H1 (cell line): ENCODE measurements at regions not wholly inside any gene's neighbourhood (a gene's known extent, or its start where the extent isn't known, plus 50 kb on each side); places are given as distances from the start of the nearest gene placed in this dataset.

ENCODE experiments used
- CTCF ChIA-PET: fragments of 300-600 bp; sonication (Branson Sonifier 250); formaldehyde crosslinking; loops from one replicate; lab custom pipeline; 2021; ENCODE audit not compliant: partially characterized antibody; lab: Charles Lee
- POLR2A ChIA-PET: fragments of 300-600 bp; sonication (Branson Sonifier 250); formaldehyde crosslinking; loops from one replicate; lab custom pipeline; 2021; ENCODE audit warnings: inconsistent platforms; ENCODE audit not compliant: partially characterized antibody; lab: Charles Lee
- DNase-seq, 2 experiments: peaks; one replicate each; pipeline versions ENCODE4 v3.0.0 to v3.0.0-alpha.2; 2010 to 2022; ENCODE audit warnings: low spot score in 2 of 2, low read depth in 1 of 2, mixed read lengths in 1 of 2
- FAIRE-seq: peaks from 2 replicates; lab custom pipeline; 2011; peaks lifted over from hg19 to GRCh38; lab: Jason Lieb, UNC
- H2AFZ ChIP-seq: 2 replicates; pipeline ENCODE4 v1.8.1; 2012; ENCODE audit warnings: low read length, inconsistent platforms
- H2AK5ac ChIP-seq: 2 replicates; pipeline ENCODE4 v1.6.1; 2013; ENCODE audit warnings: low read depth, low read length
- H2BK120ac ChIP-seq: replicated peaks from 2 replicates; pipeline ENCODE3; 2013; ENCODE audit warnings: low read depth, low read length, inconsistent platforms
- H2BK12ac ChIP-seq: 2 replicates; pipeline ENCODE4 v1.6.1; 2013; ENCODE audit warnings: low read depth, low read length
- H2BK15ac ChIP-seq: 2 replicates; pipeline ENCODE4 v1.6.1; 2013; ENCODE audit warnings: low read length
- H2BK20ac ChIP-seq: 2 replicates; pipeline ENCODE4 v1.6.1; 2013; ENCODE audit warnings: low read length
- H2BK5ac ChIP-seq: 2 replicates; pipeline ENCODE4 v1.6.1; 2013; ENCODE audit warnings: low read depth, low read length
- H3K14ac ChIP-seq: 2 replicates; pipeline ENCODE4 v1.6.1; 2013; ENCODE audit warnings: inconsistent platforms; ENCODE audit not compliant: insufficient read length
- H3K18ac ChIP-seq: 2 replicates; pipeline ENCODE4 v1.6.1; 2013; ENCODE audit warnings: low read length; ENCODE audit errors: extremely low read depth
- H3K23ac ChIP-seq: 2 replicates; pipeline ENCODE4 v1.6.1; 2013; ENCODE audit warnings: inconsistent platforms; ENCODE audit not compliant: insufficient read length
- H3K23me2 ChIP-seq: 2 replicates; pipeline ENCODE4 v1.6.1; 2013; ENCODE audit warnings: low read depth, low read length
- H3K27ac ChIP-seq: 2 replicates; pipeline ENCODE4 v1.6.1; 2011; ENCODE audit warnings: low read depth, low read length, inconsistent platforms
- H3K27me3 ChIP-seq, 4 experiments: replicated peaks in 1 of 4; 1 replicate in 1 of 4; 2 replicates in 3 of 4; pipeline versions ENCODE4 v1.6.1 to v1.8.1; 2011 to 2013; ENCODE audit warnings: low read length in 3 of 4, mild to moderate bottlenecking in 3 of 4, inconsistent platforms in 2 of 4, mixed read lengths in 2 of 4, moderate library complexity in 1 of 4; ENCODE audit not compliant: control insufficient read depth in 3 of 4, insufficient read depth in 3 of 4; ENCODE audit errors: extremely low read depth in 1 of 4
- H3K36me3 ChIP-seq, 4 experiments: 2 replicates each; pipeline versions ENCODE4 v1.6.1 to v1.8.1; 2011 to 2013; ENCODE audit warnings: mild to moderate bottlenecking in 4 of 4, low read length in 3 of 4, moderate library complexity in 2 of 4, control low read depth in 1 of 4, inconsistent platforms in 1 of 4; ENCODE audit not compliant: insufficient read depth in 4 of 4, control insufficient read depth in 2 of 4
- H3K4ac ChIP-seq: replicated peaks from 2 replicates; pipeline ENCODE3; 2013; ENCODE audit warnings: low read length, low read depth, mixed read lengths, inconsistent platforms; ENCODE audit not compliant: insufficient read length
- H3K4me1 ChIP-seq, 4 experiments: replicated peaks in 1 of 4; 1 replicate in 1 of 4; 2 replicates in 3 of 4; pipeline versions ENCODE4 v1.6.1 to v1.8.1; 2011 to 2013; ENCODE audit warnings: low read length in 3 of 4, inconsistent platforms in 2 of 4, mixed read lengths in 1 of 4; ENCODE audit not compliant: insufficient read depth in 4 of 4, control insufficient read depth in 3 of 4
- H3K4me2 ChIP-seq, 2 experiments: 2 replicates each; pipeline versions ENCODE4 v1.6.1 to v1.8.1; 2011 to 2013; ENCODE audit warnings: low read depth in 2 of 2, low read length in 2 of 2, control low read depth in 1 of 2, inconsistent platforms in 1 of 2, mild to moderate bottlenecking in 1 of 2; ENCODE audit not compliant: insufficient read depth in 1 of 2
- H3K4me3 ChIP-seq, 4 experiments: fragments of 200-600, 300-600 bp in 1 of 4; sonication (generic), shearing (Covaris generic), sonication (Bioruptor Twin) in 1 of 4; 2 replicates each; pipeline versions ENCODE4 v1.5.1 to v1.8.1; 2011 to 2016; ENCODE audit warnings: low read length in 4 of 4, low read depth in 3 of 4, control low read depth in 2 of 4, inconsistent platforms in 2 of 4, mild to moderate bottlenecking in 2 of 4, mixed read lengths in 1 of 4, moderate library complexity in 1 of 4; ENCODE audit not compliant: insufficient read depth in 2 of 4; ENCODE audit errors: extremely low read depth in 1 of 4
- H3K56ac ChIP-seq: replicated peaks from 2 replicates; pipeline ENCODE3; 2013; ENCODE audit warnings: low read depth, mild to moderate bottlenecking, mixed read lengths, low read length, inconsistent platforms; ENCODE audit not compliant: insufficient read length
- H3K79me1 ChIP-seq: 2 replicates; pipeline ENCODE4 v1.6.1; 2013; ENCODE audit warnings: low read depth, low read length, control low read depth
- H3K79me2 ChIP-seq, 2 experiments: 2 replicates each; pipeline versions ENCODE4 v1.6.1 to v1.8.1; 2012 to 2013; ENCODE audit warnings: low read length in 2 of 2, mild to moderate bottlenecking in 2 of 2, inconsistent platforms in 1 of 2; ENCODE audit not compliant: insufficient read depth in 2 of 2, control insufficient read depth in 1 of 2
- H3K9ac ChIP-seq, 4 experiments: replicated peaks in 1 of 4; 1 replicate in 1 of 4; 2 replicates in 3 of 4; pipeline versions ENCODE4 v1.6.1 to v1.8.1; 2011 to 2013; ENCODE audit warnings: low read depth in 3 of 4, low read length in 3 of 4, control low read depth in 2 of 4, mild to moderate bottlenecking in 2 of 4, moderate library complexity in 2 of 4, inconsistent platforms in 1 of 4; ENCODE audit errors: extremely low read depth in 1 of 4
- H3K9me3 ChIP-seq, 2 experiments: 2 replicates each; pipeline versions ENCODE4 v1.6.1 to v1.8.1; 2012 to 2013; ENCODE audit warnings: mild to moderate bottlenecking in 2 of 2, moderate library complexity in 2 of 2, control low read depth in 1 of 2, inconsistent platforms in 1 of 2, low read depth in 1 of 2, low read length in 1 of 2, mixed read lengths in 1 of 2; ENCODE audit not compliant: insufficient read depth in 2 of 2
- H4K20me1 ChIP-seq, 2 experiments: replicated peaks in 1 of 2; 2 replicates each; pipeline versions ENCODE3 to v1.8.1; 2011 to 2013; ENCODE audit warnings: inconsistent platforms in 2 of 2, low read length in 2 of 2, mild to moderate bottlenecking in 1 of 2; ENCODE audit not compliant: insufficient read depth in 2 of 2, control insufficient read depth in 1 of 2
- H4K5ac ChIP-seq: 2 replicates; pipeline ENCODE4 v1.6.1; 2013; ENCODE audit warnings: low read length, low read depth, mixed read lengths, inconsistent platforms; ENCODE audit not compliant: insufficient read length
- H4K8ac ChIP-seq: 2 replicates; pipeline ENCODE4 v1.8.0; 2013; ENCODE audit warnings: mild to moderate bottlenecking, moderate library complexity, low read length, inconsistent platforms; ENCODE audit not compliant: insufficient read depth; ENCODE audit errors: extremely low read depth
- H4K91ac ChIP-seq: replicated peaks from 2 replicates; pipeline ENCODE3; 2013; ENCODE audit warnings: low read length, mixed read lengths, inconsistent platforms; ENCODE audit not compliant: insufficient read length
- ASH2L ChIP-seq: fragments of 200-600, 300-600 bp; sonication (generic); IDR thresholded peaks from one replicate; pipeline ENCODE4 v1.7.1; 2017; ENCODE audit warnings: low read length
- CBX5 ChIP-seq: fragments of 300-800, 300-1000 bp; sonication (generic); IDR thresholded peaks from 2 replicates; pipeline ENCODE4 v1.7.1; 2016; ENCODE audit warnings: antibody characterized with exemption, low read length, low read depth
- CBX8 ChIP-seq: fragments of 300-800, 300-1000 bp; sonication (generic); IDR thresholded peaks from 2 replicates; pipeline ENCODE4 v1.7.1; 2016; ENCODE audit warnings: low read depth, low read length, borderline replicate concordance
- CTBP2 ChIP-seq: IDR thresholded peaks from 2 replicates; pipeline ENCODE4 v1.7.0; 2011; ENCODE audit warnings: borderline replicate concordance, mild to moderate bottlenecking, moderate library complexity, mixed read lengths, low read length; ENCODE audit not compliant: insufficient read depth, insufficient read length
- EP300 ChIP-seq, 2 experiments: IDR thresholded peaks; 1 replicate in 1 of 2; 2 replicates in 1 of 2; pipeline ENCODE4 v1.6.1; 2011 to 2012; ENCODE audit warnings: low read depth in 2 of 2, low read length in 2 of 2, mild to moderate bottlenecking in 2 of 2, borderline replicate concordance in 1 of 2, inconsistent platforms in 1 of 2, moderate library complexity in 1 of 2
- HDAC6 ChIP-seq: IDR thresholded peaks from one replicate; pipeline ENCODE4 v1.7.1; 2012; ENCODE audit warnings: low read depth, mild to moderate bottlenecking, inconsistent platforms, low read length, moderate library complexity
- JUN ChIP-seq: IDR thresholded peaks from 2 replicates; pipeline ENCODE4 v1.6.1; 2011; ENCODE audit warnings: low read depth, mild to moderate bottlenecking, improper control_type of control experiment, low read length
- KDM5A ChIP-seq: fragments of 200-600 bp; IDR thresholded peaks from 2 replicates; pipeline ENCODE4 v1.7.1; 2012; ENCODE audit warnings: mild to moderate bottlenecking, low read length, inconsistent platforms, mixed read lengths
- POLR2A ChIP-seq, 2 experiments: IDR thresholded peaks; 1 replicate in 1 of 2; 2 replicates in 1 of 2; pipeline ENCODE4 v1.6.1; 2011; ENCODE audit warnings: low read depth in 2 of 2, low read length in 2 of 2, mild to moderate bottlenecking in 2 of 2; ENCODE audit errors: control extremely low read depth in 1 of 2
- SIN3A ChIP-seq, 2 experiments: IDR thresholded peaks in 1 of 2; conservative IDR thresholded peaks in 1 of 2; 2 replicates each; pipeline ENCODE4 v1.6.1; 2011 to 2012; ENCODE audit warnings: low read length in 2 of 2, improper control_type of control experiment in 1 of 2, low read depth in 1 of 2, mild to moderate bottlenecking in 1 of 2
- SUZ12 ChIP-seq: fragments of 200-600 bp; sonication (generic); IDR thresholded peaks from 2 replicates; pipeline ENCODE4 v1.6.1; 2012; ENCODE audit warnings: mild to moderate bottlenecking, inconsistent platforms, low read length, moderate library complexity, mixed read lengths
- TF ChIP-seq, protein P1 (sequence below): IDR thresholded peaks from 2 replicates; pipeline ENCODE4 v1.6.1; 2012; ENCODE audit warnings: low read length, inconsistent platforms
- TF ChIP-seq, protein P2 (sequence below): IDR thresholded peaks from 2 replicates; pipeline ENCODE4 v1.6.1; 2011; ENCODE audit warnings: low read depth, mild to moderate bottlenecking, low read length; ENCODE audit not compliant: insufficient read depth

GRCh38 chr4:130814896-130815295 lies 1718.9 kb downstream of the C4orf33 start:
- Histone ChIP-seq H3K79me2 (no peaks in the 10 kb centered on the region), H3K9ac (no peak overlapping the region), H3K27me3 (peaks cover 0 to 1% (median 0%) of the 10 kb centered on the region in 4 experiments; a peak in 1 of 7 replicates), H2AFZ (no peak overlapping the region), H2BK15ac (no peak overlapping the region), H3K4ac (no peak overlapping the region), H2BK12ac (no peak overlapping the region), H3K9me3 (no peaks in the 10 kb centered on the region), H3K36me3 (no peaks in the 10 kb centered on the region), H3K79me1 (no peaks in the 10 kb centered on the region), H3K23me2 (no peaks in the 10 kb centered on the region), H3K56ac (no peak overlapping the region), H3K4me1 (no peaks in the 10 kb centered on the region), H2BK120ac (no peak overlapping the region), H4K5ac (no peak overlapping the region), H2AK5ac (no peak overlapping the region), H3K4me2 (no peak overlapping the region), H3K27ac (no peak overlapping the region), H4K91ac (no peak overlapping the region), H2BK5ac (no peak overlapping the region), H3K23ac (no peak overlapping the region), H4K20me1 (no peaks in the 10 kb centered on the region), H3K18ac (no peak overlapping the region), H4K8ac (no peak overlapping the region), H3K4me3 (no peak overlapping the region), H3K14ac (no peak overlapping the region), H2BK20ac (no peak overlapping the region)
- DNase-seq = no peak
- no peak for FAIRE-seq
- ChIA-PET POLR2A (no interaction called here), CTCF (interaction anchor here (1.8 kb wide), 1 partner anchor 252 kb away, joined by 5 read pairs; no protein-coding TSS in a partner anchor)
- TF ChIP-seq, protein P1, sequence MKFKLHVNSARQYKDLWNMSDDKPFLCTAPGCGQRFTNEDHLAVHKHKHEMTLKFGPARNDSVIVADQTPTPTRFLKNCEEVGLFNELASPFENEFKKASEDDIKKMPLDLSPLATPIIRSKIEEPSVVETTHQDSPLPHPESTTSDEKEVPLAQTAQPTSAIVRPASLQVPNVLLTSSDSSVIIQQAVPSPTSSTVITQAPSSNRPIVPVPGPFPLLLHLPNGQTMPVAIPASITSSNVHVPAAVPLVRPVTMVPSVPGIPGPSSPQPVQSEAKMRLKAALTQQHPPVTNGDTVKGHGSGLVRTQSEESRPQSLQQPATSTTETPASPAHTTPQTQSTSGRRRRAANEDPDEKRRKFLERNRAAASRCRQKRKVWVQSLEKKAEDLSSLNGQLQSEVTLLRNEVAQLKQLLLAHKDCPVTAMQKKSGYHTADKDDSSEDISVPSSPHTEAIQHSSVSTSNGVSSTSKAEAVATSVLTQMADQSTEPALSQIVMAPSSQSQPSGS = no peak
- TF ChIP-seq POLR2A (IDR thresholded peaks at IDR 0.05; ENCODE audit: control extremely low read depth in 1 of 2, low read depth in 2 of 2, low read length in 2 of 2) (no peak), CTBP2 (no peak), EP300 (IDR thresholded peaks at IDR 0.05; ENCODE audit: borderline replicate concordance in 1 of 2, low read depth in 2 of 2, low read length in 2 of 2) (no peak), ASH2L (no peak), SUZ12 (no peak), HDAC6 (no peak), SIN3A (conservative IDR thresholded peaks at IDR 0.05 in 1 of 2, IDR thresholded peaks at IDR 0.05 in 1 of 2; ENCODE audit: low read depth in 1 of 2, low read length in 2 of 2) (no peak), CBX8 (no peak), KDM5A (no peak), JUN (no peak), CBX5 (no peak)
- TF ChIP-seq, protein P2, sequence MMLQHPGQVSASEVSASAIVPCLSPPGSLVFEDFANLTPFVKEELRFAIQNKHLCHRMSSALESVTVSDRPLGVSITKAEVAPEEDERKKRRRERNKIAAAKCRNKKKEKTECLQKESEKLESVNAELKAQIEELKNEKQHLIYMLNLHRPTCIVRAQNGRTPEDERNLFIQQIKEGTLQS = no peak
